ENCODE measurements at regions not wholly inside any gene's neighbourhood (a gene's known extent, or its start where the extent isn't known, plus 50 kb on each side); places are given as distances from the start of the nearest gene placed in this dataset.

DNA sequence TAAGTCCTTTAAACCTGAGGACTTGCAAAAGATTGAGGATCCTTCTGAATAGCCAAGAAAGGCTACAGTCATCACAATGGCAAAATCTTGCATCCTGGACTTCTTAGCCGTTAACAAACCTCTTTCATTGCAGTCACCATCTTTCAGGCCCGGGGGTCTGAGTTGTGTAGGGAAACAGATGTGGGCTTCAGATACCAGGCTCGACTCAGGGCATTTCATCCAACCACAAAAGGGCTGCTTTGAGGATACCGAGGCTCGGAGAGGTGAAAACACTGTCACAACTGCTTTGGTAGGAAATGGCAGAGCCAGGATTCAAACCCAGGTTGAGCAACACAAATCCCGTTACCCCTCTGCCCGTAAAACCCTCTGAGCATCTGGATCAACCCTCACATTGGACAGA, 147.4 kb downstream of the TFCP2L1 start:
- Histone ChIP-seq H3K27ac (ENCODE audit: low read length in 2 of 2) (no peak overlapping the region), H3K4me1 (ENCODE audit: control insufficient read depth in 2 of 2, insufficient read depth in 2 of 2, low read length in 2 of 2) (no peaks in the 10 kb centered on the region), H4K20me1 (ENCODE audit: control insufficient read depth, insufficient read depth, low read length, poor library complexity, severe bottlenecking) (no peaks in the 10 kb centered on the region), H2AFZ (ENCODE audit: insufficient read depth, low read depth, low read length, poor library complexity, severe bottlenecking) (no peak overlapping the region), H3K9me3 (ENCODE audit: control extremely low read depth in 1 of 3, control insufficient read depth in 2 of 3, insufficient read depth in 1 of 3, low read length in 2 of 3) (peaks cover 0 to 22% (median 0%) of the 10 kb centered on the region in 3 donors), H3K79me2 (ENCODE audit: control insufficient read depth, insufficient read depth, low read length) (no peaks in the 10 kb centered on the region), H3K36me3 (replicated peaks in 1 of 2; ENCODE audit: control extremely low read depth in 1 of 2, control insufficient read depth in 1 of 2, extremely low read depth in 1 of 2, insufficient read depth in 2 of 2, low read length in 1 of 2) (no peaks in the 10 kb centered on the region), H3K9ac (ENCODE audit: low read length) (no peak overlapping the region), H3K4me3 (ENCODE audit: control extremely low read depth in 1 of 5, extremely low read depth in 1 of 5, insufficient read depth in 1 of 5, low read depth in 2 of 5, low read length in 4 of 5) (no peak overlapping the region), H3K4me2 (replicated peaks; ENCODE audit: low read depth, low read length, poor library complexity, severe bottlenecking) (no peak overlapping the region), H3K27me3 (replicated peaks in 1 of 4; ENCODE audit: control extremely low read depth in 1 of 4, control insufficient read depth in 3 of 4, insufficient read depth in 4 of 4, low read length in 3 of 4) (no peaks in the 10 kb centered on the region)
- Mint-ChIP-seq H3K27ac (no peak overlapping the region), H3K9me3 (ENCODE audit: insufficient read depth) (no peaks in the 10 kb centered on the region), H3K4me1 (no peaks in the 10 kb centered on the region), H3K4me3 (no peak overlapping the region), H3K27me3 (no peaks in the 10 kb centered on the region)
- TF ChIP-seq EZH2 (IDR thresholded peaks at IDR 0.05; ENCODE audit: borderline replicate concordance, insufficient read depth, low read depth, low read length, poor library complexity, severe bottlenecking): no peak
- TF ChIP-seq CTCF (IDR thresholded peaks at IDR 0.05): no peak
- 80% methylated on average over 3 of the region's 7 CpGs for WGBS (ENCODE audit: insufficient coverage)
- POLR2A ChIA-PET: no interaction called here
- CTCF ChIA-PET: no interaction called here
- intact Hi-C loops (cut with micrococcal nuclease): no loop called here
- no peak for DNase-seq
- no peak for ATAC-seq (ENCODE audit: low read depth)

- Mint-ChIP-seq H3K9me3 (ENCODE audit: insufficient read depth) (no peaks in the 10 kb centered on the region), H3K27me3 (peaks cover 3% of the 10 kb centered on the region), H3K27ac (no peak overlapping the region), H3K4me3 (no peak overlapping the region), H3K4me1 (no peaks in the 10 kb centered on the region)
- CTCF ChIA-PET: no interaction called here
- Histone ChIP-seq H3K4me3 (ENCODE audit: control extremely low read depth in 1 of 5, extremely low read depth in 1 of 5, insufficient read depth in 1 of 5, low read depth in 2 of 5, low read length in 4 of 5) (no peak overlapping the region), H3K9me3 (ENCODE audit: control extremely low read depth in 1 of 3, control insufficient read depth in 2 of 3, insufficient read depth in 1 of 3, low read length in 2 of 3) (peaks cover 0 to 9% (median 0%) of the 10 kb centered on the region in 3 donors), H2AFZ (ENCODE audit: insufficient read depth, low read depth, low read length, poor library complexity, severe bottlenecking) (no peak overlapping the region), H3K4me2 (replicated peaks; ENCODE audit: low read depth, low read length, poor library complexity, severe bottlenecking) (no peak overlapping the region), H3K27me3 (replicated peaks in 1 of 4; ENCODE audit: control extremely low read depth in 1 of 4, control insufficient read depth in 3 of 4, insufficient read depth in 4 of 4, low read length in 3 of 4) (no peaks in the 10 kb centered on the region), H3K27ac (ENCODE audit: low read length in 2 of 2) (no peak overlapping the region), H4K20me1 (ENCODE audit: control insufficient read depth, insufficient read depth, low read length, poor library complexity, severe bottlenecking) (no peaks in the 10 kb centered on the region), H3K36me3 (replicated peaks in 1 of 2; ENCODE audit: control extremely low read depth in 1 of 2, control insufficient read depth in 1 of 2, extremely low read depth in 1 of 2, insufficient read depth in 2 of 2, low read length in 1 of 2) (no peaks in the 10 kb centered on the region), H3K4me1 (ENCODE audit: control insufficient read depth in 2 of 2, insufficient read depth in 2 of 2, low read length in 2 of 2) (no peaks in the 10 kb centered on the region), H3K9ac (ENCODE audit: low read length) (no peak overlapping the region), H3K79me2 (ENCODE audit: control insufficient read depth, insufficient read depth, low read length) (no peaks in the 10 kb centered on the region)
- POLR2A ChIA-PET: no interaction called here
- intact Hi-C loops (cut with micrococcal nuclease): no loop called here
- WGBS (ENCODE audit: insufficient coverage): 100% methylated on average over 1 of the region's 3 CpGs
- TF ChIP-seq CTCF (IDR thresholded peaks at IDR 0.05): no peak
- no peak for TF ChIP-seq EZH2 (IDR thresholded peaks at IDR 0.05; ENCODE audit: borderline replicate concordance, insufficient read depth, low read depth, low read length, poor library complexity, severe bottlenecking)
- DNase-seq (no peak), ATAC-seq (ENCODE audit: low read depth) (no peak)
Measured at GRCh38 chr2:121140734-121141133, 144.3 kb downstream of the TFCP2L1 start.

Measured in B cell (primary cell).